ENCODE measurements at regions not wholly inside any gene's neighbourhood (a gene's known extent, or its start where the extent isn't known, plus 50 kb on each side); places are given as distances from the start of the nearest gene placed in this dataset.
"Not testable (repeated sequence)": the region's sequence is repeated elsewhere in the genome, so short reads cannot be mapped to it uniquely, and the experiment has no call there.

- intact Hi-C loops (cut with DNase I) = not testable (repeated sequence)
- no CpG with 5 or more reads among the region's 4 CpGs for WGBS, 2 donors
Observed at GRCh38 chr9:67477465-67477864, 381.3 kb upstream of the ANKRD20A1 start.

GRCh38 chr9:67470739-67471138, 388.0 kb upstream of the ANKRD20A1 start:
- H3K27ac ChIP-seq; intact Hi-C loops (cut with DNase I); H3K4me3 ChIP-seq; DNase-seq; H3K27me3 ChIP-seq; H3K9me3 ChIP-seq; H3K36me3 ChIP-seq; H3K4me1 ChIP-seq: not testable (repeated sequence)
- no CpG with 5 or more reads among the region's 5 CpGs for WGBS, 2 donors

More at GRCh38 chr9:67477465-67477864, 381.3 kb upstream of the ANKRD20A1 start:
- not testable (repeated sequence) for DNase-seq, H3K27ac ChIP-seq, H3K27me3 ChIP-seq, H3K4me1 ChIP-seq, H3K9me3 ChIP-seq, H3K36me3 ChIP-seq, H3K4me3 ChIP-seq

- H3K36me3 ChIP-seq; H3K4me1 ChIP-seq; H3K27me3 ChIP-seq; H3K9me3 ChIP-seq; DNase-seq; H3K4me3 ChIP-seq; intact Hi-C loops (cut with DNase I); H3K27ac ChIP-seq: not testable (repeated sequence)
- WGBS, 2 donors = no CpG with 5 or more reads among the region's 1 CpG
Observed at GRCh38 chr9:67468326-67468725, 390.4 kb upstream of the ANKRD20A1 start.

- DNase-seq; intact Hi-C loops (cut with DNase I); H3K4me1 ChIP-seq; H3K27ac ChIP-seq; H3K9me3 ChIP-seq; H3K27me3 ChIP-seq; H3K36me3 ChIP-seq; H3K4me3 ChIP-seq: not testable (repeated sequence)
- no CpG with 5 or more reads among the region's 25 CpGs for WGBS, 2 donors
Observed at GRCh38 chr9:67461796-67462757, 396.7 kb upstream of the ANKRD20A1 start.

GRCh38 chr9:67452941-67453340, 405.8 kb upstream of the ANKRD20A1 start:
- intact Hi-C loops (cut with DNase I) = not testable (repeated sequence)

GRCh38 chr9:67442313-67442712, 416.4 kb upstream of the ANKRD20A1 start:
- H3K36me3 ChIP-seq; H3K4me3 ChIP-seq; H3K27ac ChIP-seq; intact Hi-C loops (cut with DNase I); H3K4me1 ChIP-seq; H3K27me3 ChIP-seq; H3K9me3 ChIP-seq; DNase-seq: not testable (repeated sequence)
- WGBS, 2 donors = no CpG with 5 or more reads among the region's 3 CpGs

More at GRCh38 chr9:67452941-67453340, 405.8 kb upstream of the ANKRD20A1 start:
- H3K27me3 ChIP-seq, H3K9me3 ChIP-seq, H3K4me3 ChIP-seq, DNase-seq, H3K36me3 ChIP-seq, H3K27ac ChIP-seq, H3K4me1 ChIP-seq: not testable (repeated sequence)
- no CpG with 5 or more reads among the region's 3 CpGs for WGBS, 2 donors

- H3K9me3 ChIP-seq; DNase-seq; H3K4me3 ChIP-seq; H3K27ac ChIP-seq; H3K36me3 ChIP-seq; H3K4me1 ChIP-seq; H3K27me3 ChIP-seq; intact Hi-C loops (cut with DNase I): not testable (repeated sequence)
- 80 to 82% methylated on average over 1 of the region's 3 CpGs for WGBS, 2 donors
Observed at GRCh38 chr9:67437011-67437410, 421.7 kb upstream of the ANKRD20A1 start.

GRCh38 chr9:67424881-67425280, 432.5 kb upstream of the SPATA31A3 start:
- intact Hi-C loops (cut with DNase I); H3K27ac ChIP-seq; DNase-seq; H3K4me3 ChIP-seq; H3K27me3 ChIP-seq; H3K4me1 ChIP-seq; H3K36me3 ChIP-seq; H3K9me3 ChIP-seq: not testable (repeated sequence)
- WGBS, 2 donors = no CpG with 5 or more reads among the region's 4 CpGs

- H3K27ac ChIP-seq; DNase-seq; H3K4me3 ChIP-seq; H3K27me3 ChIP-seq; intact Hi-C loops (cut with DNase I); H3K4me1 ChIP-seq; H3K36me3 ChIP-seq; H3K9me3 ChIP-seq: not testable (repeated sequence)
- WGBS, 2 donors = 33 to 50% methylated on average over 1 of the region's 9 CpGs
Observed at GRCh38 chr9:67423049-67423728, 430.8 kb upstream of the SPATA31A3 start.

- H3K4me3 ChIP-seq; H3K27ac ChIP-seq; H3K27me3 ChIP-seq; H3K36me3 ChIP-seq; intact Hi-C loops (cut with DNase I); DNase-seq; H3K9me3 ChIP-seq; H3K4me1 ChIP-seq: not testable (repeated sequence)
- WGBS, 2 donors = no CpG with 5 or more reads among the region's 4 CpGs
Observed at GRCh38 chr9:67418496-67419079, 426.2 kb upstream of the SPATA31A3 start.

- H3K27me3 ChIP-seq; intact Hi-C loops (cut with DNase I); H3K27ac ChIP-seq; H3K4me1 ChIP-seq; H3K36me3 ChIP-seq; DNase-seq; H3K9me3 ChIP-seq; H3K4me3 ChIP-seq: not testable (repeated sequence)
- 100% methylated on average over 1 of the region's 7 CpGs; no CpG with 5 or more reads in 1 of the 2 donors for WGBS, 2 donors
Observed at GRCh38 chr9:67417341-67417983, 425.1 kb upstream of the SPATA31A3 start.

GRCh38 chr9:67416639-67417038, 424.3 kb upstream of the SPATA31A3 start:
- H3K9me3 ChIP-seq; H3K36me3 ChIP-seq; intact Hi-C loops (cut with DNase I); DNase-seq; H3K4me3 ChIP-seq; H3K27ac ChIP-seq; H3K4me1 ChIP-seq; H3K27me3 ChIP-seq: not testable (repeated sequence)
- 94% methylated on average over 2 of the region's 6 CpGs; no CpG with 5 or more reads in 1 of the 2 donors for WGBS, 2 donors
